ENCODE measurements at regions not wholly inside any gene's neighbourhood (a gene's known extent, or its start where the extent isn't known, plus 50 kb on each side); places are given as distances from the start of the nearest gene placed in this dataset.

- H3K27me3 ChIP-seq (ENCODE audit: insufficient read depth, low read length): no peaks in the 10 kb centered on the region
- no peak overlapping the region for H2BK120ac ChIP-seq (ENCODE audit: low read depth, low read length, poor library complexity, severe bottlenecking)
- H2AK5ac ChIP-seq (ENCODE audit: insufficient read length, low read length): no peak overlapping the region
- no CpG with 5 or more reads among the region's 6 CpGs for WGBS (ENCODE audit: extremely low coverage, insufficient read length, low lambda C conversion rate)
- H2BK20ac ChIP-seq (ENCODE audit: low read depth, low read length, poor library complexity, severe bottlenecking): no peak overlapping the region
- no peak overlapping the region for H4K91ac ChIP-seq (ENCODE audit: insufficient read length, low read depth, low read length)
- H3K9ac ChIP-seq (ENCODE audit: extremely low read depth, insufficient read length, low read length): no peak overlapping the region
- no peaks in the 10 kb centered on the region; the same call in 1 of the 2 replicates for H3K27me3 Mint-ChIP-seq (ENCODE audit: low read depth)
- H3K4ac ChIP-seq (ENCODE audit: low read depth, low read length): no peak overlapping the region
- H3K9me3 Mint-ChIP-seq: no peaks in the 10 kb centered on the region; a peak in 1 of 5 replicates
- peaks cover 5% of the 10 kb centered on the region; the same call in 1 of the 2 replicates for H3K4me1 ChIP-seq (ENCODE audit: insufficient read depth, low read length)
- no peak overlapping the region for H3T11ph ChIP-seq (ENCODE audit: low read length)
- no peak overlapping the region for H2BK5ac ChIP-seq (ENCODE audit: insufficient read length, low read length)
- TF ChIP-seq CTCF (conservative IDR thresholded peaks at IDR 0.05): no peak
- H3K14ac ChIP-seq (ENCODE audit: insufficient read depth, low read length): no peak overlapping the region
- H3K79me2 ChIP-seq (ENCODE audit: insufficient read depth, low read length): no peaks in the 10 kb centered on the region
- no peak overlapping the region for H2AFZ ChIP-seq (ENCODE audit: low read length)
- H3K23ac ChIP-seq (ENCODE audit: insufficient read length, low read depth, low read length): no peak overlapping the region
- H2BK12ac ChIP-seq (ENCODE audit: insufficient read length, low read depth, low read length): no peak overlapping the region
- H2BK15ac ChIP-seq (ENCODE audit: low read depth, low read length): no peak overlapping the region
- H4K8ac ChIP-seq (replicated peaks; ENCODE audit: insufficient read length, low read depth, low read length): no peak overlapping the region
- H3K79me1 ChIP-seq (ENCODE audit: insufficient read depth, low read depth, low read length, poor library complexity, severe bottlenecking): no peaks in the 10 kb centered on the region
- peaks cover 24 to 31% of the 10 kb centered on the region in 2 experiments for H3K4me1 Mint-ChIP-seq
- no peaks in the 10 kb centered on the region for H3K36me3 Mint-ChIP-seq (ENCODE audit: insufficient read depth in 1 of 3, low read depth in 3 of 3)
- no peak overlapping the region for H3K56ac ChIP-seq (ENCODE audit: insufficient read length, low read depth, low read length)
- H3K4me3 Mint-ChIP-seq: no peak overlapping the region
- no peak overlapping the region for H3K27ac ChIP-seq (ENCODE audit: insufficient read length, low read depth, low read length)
- H3K9me3 ChIP-seq (ENCODE audit: control insufficient read depth, low read depth, low read length): no peaks in the 10 kb centered on the region
- DNase-seq: no peak
- no peaks in the 10 kb centered on the region for H3K23me2 ChIP-seq (ENCODE audit: insufficient read length, low read depth, low read length, poor library complexity, severe bottlenecking)
- H3K4me2 ChIP-seq (ENCODE audit: insufficient read depth, insufficient read length, low read length): no peak overlapping the region
- H3K27ac Mint-ChIP-seq: no peak overlapping the region
- H4K5ac ChIP-seq (ENCODE audit: insufficient read length, low read depth, low read length): no peak overlapping the region
- H3K18ac ChIP-seq (ENCODE audit: insufficient read length, low read depth, low read length): no peak overlapping the region
- H4K20me1 ChIP-seq (ENCODE audit: control insufficient read depth, insufficient read depth, insufficient read length): no peaks in the 10 kb centered on the region
Measured at GRCh38 chr5:126681970-126682369, 81.2 kb downstream of the PHAX start.
